Stimulated activated CD4-positive, alpha-beta T cell treated with anti-CD3 and anti-CD28 coated beads, Interleukin-1b, Interleukin-23, amount 100 ng/mL, for 48 hours (primary cell): ENCODE measurements at regions not wholly inside any gene's neighbourhood (a gene's known extent, or its start where the extent isn't known, plus 50 kb on each side); places are given as distances from the start of the nearest gene placed in this dataset.
A peak's percentile ranks its signal among the peaks of the same experiment; 100 is the strongest.

ENCODE experiments used
- DNase-seq: peaks from one replicate; pipeline ENCODE4 v3.0.0-alpha.2; 2020

GRCh38 chr13:79081942-79082341 is 324.1 kb downstream of the RBM26 start:
- DNase-seq, result no peak

- DNase-seq, result no peak
Observed at GRCh38 chr13:79079351-79079839, 326.7 kb downstream of the RBM26 start.

DNA sequence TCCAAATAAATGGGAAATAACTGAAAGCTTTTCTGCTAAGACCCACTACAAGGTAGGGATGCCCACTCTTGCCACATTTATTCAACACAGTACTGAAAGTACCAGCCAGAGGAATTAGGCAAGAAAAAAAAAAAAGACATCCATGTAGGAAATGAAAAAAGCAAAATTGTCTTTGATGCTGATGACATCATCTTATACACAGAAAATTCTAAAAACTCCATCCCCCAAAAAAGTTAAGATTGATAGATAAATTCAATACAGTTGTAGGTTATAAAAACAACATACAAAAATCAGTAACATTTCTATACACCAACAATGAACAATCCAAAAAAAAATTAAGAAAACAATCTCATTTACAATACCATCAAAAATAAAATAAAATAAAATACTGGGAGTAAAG is 330.4 kb downstream of the RBM26 start:
- DNase-seq, result no peak

DNA sequence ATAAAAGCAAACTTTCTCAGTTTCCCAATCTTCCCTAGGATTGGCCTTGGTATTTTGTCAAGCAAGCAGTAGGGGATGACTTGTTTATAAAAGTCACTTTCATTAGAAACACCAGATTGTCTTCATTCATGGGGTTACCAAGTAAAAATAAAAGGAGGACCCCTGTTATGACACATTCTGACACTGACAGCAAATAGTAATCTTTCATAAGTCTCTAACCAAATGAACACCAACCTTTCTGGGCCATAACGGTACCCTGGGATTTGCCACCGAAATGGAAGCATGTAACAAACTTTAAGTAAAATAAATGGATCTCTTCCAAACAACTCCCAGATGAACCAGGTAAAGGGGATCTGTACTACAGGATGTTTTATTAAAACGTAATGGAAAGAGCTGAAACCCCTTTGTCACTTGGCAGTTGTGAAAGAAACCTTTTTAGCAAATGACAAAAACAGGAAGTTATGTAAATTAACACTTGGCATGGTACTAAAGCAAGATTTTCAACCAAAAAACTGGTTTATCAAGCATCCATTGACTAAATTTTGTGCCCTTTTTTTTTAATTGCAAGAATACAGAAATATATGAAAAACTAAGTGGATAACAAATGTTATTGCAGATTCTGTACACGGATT is 335.6 kb downstream of the RBM26 start:
- DNase-seq, result no peak

- DNase-seq, result no peak
Observed at GRCh38 chr13:79062291-79062690, 343.8 kb downstream of the RBM26 start.

DNA sequence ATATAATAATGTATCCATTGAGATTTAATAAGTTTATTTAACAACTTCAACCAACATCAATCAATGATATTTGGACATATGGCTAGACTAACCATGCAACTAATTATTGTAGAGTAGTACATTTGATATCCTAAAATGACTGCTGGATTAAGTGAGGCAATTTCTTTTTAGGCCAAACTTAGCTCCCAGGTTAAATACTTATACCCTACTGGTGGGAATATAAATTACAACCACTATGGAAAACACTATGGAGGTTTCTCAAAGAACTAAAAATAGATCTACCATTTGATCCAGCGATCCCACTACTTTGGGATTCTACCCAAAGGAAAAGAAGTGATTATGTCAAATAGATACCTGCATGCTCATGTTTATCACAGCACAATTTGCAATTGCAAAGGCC is 345.8 kb downstream of the RBM26 start:
- DNase-seq, result no peak

DNA sequence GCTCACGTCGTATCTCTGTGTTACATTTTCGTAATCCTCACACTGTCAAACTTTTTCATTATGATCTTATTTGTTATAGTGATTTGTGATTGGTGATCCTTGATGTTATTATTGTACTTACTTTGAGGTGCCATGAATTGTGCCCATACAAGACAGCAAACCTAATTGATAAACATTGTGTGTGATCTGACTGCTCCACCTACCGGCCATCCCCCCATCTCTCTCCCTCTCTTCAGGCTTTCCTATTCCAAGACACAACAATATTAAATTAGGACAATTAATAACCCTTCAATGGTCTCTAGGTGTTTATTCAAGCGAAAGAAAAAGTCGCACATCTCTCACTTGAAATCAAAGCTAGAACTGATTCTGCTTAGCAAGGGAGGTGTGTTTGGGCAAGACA is 349.3 kb downstream of the RBM26 start:
- no peak for DNase-seq

GRCh38 chr13:79051472-79051871 is 354.6 kb downstream of the RBM26 start:
- DNase-seq, result no peak

DNA sequence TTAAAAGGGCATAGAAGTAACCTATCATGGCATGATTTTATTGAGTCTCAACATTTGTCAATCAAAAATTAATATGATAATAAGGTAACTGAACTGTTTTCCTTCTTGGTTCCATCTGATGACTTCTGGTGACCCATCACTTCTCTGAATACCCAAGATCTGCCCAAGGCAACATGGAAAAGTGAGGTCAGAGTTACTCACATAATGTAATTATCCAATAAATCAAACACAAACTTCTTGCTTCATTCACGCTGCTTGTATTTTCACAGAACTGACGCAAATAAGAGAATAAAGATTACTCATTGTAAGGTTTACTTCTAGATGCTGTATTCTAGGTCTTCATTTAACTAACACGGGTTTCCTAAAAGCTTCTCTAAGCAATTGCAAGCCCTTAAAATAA is 361.6 kb downstream of the RBM26 start:
- no peak for DNase-seq

- DNase-seq, result no peak
Observed at GRCh38 chr13:79043208-79043607, 362.8 kb downstream of the RBM26 start.

DNA sequence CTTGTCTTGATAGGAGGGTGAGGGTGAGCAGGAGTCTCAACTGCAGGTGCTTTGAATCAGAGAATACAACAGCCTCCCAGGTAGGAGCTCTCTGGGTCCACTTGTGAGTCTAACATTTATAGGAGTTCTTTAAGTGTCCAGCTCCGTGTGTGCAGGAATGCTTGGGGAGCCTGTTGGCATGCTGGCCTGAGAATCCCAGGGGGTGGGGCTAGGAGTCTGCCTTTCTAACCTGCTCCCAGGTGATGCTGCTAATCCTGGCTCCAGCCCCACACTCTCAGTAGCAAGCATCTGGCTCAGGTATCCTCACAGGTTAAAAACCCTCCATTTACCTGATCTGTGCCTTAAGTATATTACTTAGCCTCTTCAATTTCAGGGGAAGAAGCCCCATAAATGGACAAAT is 368.9 kb downstream of the RBM26 start:
- DNase-seq, result no peak

DNA sequence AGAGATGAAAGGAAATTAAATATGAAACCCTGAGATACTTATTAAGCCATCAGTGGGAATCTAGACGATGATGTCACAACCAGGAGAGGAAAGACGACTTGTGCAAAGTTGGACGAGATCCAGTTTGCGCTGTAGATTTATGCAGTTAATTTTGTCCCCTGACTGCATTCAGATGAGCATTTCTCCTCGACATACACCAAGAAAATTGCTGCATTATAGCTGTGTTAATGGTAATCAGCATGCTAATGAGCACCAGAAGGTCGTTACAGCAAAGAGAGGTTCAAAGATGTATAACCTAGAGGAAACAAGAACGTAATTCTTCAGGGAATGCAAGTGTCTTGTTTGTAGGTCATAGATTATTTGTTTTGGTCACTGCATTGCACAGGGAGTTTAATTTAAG is 371.7 kb downstream of the RBM26 start:
- no peak for DNase-seq

DNA sequence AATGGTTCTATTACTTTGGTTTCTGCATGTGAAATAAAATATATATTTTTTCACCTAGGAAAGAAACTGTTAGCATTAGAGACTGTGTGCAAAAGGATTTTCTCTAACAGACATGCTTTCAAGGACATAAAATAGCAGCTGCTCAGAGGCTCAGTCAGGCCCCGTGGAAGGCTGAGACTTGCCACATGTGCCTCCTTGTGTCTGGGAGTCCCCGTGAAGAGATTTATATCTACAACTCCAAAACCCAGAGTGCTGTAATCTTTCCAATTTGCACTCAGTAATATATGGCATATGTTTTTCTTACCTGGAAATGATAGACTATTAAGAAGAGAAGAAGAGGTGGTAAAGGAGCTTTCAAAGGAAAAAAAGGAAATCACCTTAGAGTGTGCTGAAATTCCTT is 371.6 kb upstream of the OBI1 start:
- DNase-seq, result no peak

DNA sequence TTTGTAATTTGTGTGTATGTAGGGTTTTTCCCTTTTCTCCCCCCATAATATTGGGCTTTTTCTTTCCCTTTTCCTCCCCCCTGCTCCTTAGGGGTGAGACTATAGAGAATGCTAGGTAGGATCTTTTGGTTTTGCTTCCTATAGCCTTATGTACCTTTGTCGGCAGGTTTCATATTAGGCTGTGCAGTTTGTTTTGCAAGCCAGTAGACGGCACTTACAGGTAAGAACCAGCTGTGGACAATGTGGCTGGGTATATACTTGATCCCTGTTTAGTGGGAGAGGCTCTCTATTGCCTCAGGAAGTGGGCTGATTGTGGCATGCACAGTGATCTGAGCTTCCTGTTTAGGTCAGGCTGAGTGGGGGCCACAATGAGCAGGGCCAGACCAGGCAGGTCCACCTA is 359.2 kb upstream of the OBI1 start:
- no peak for DNase-seq

DNA sequence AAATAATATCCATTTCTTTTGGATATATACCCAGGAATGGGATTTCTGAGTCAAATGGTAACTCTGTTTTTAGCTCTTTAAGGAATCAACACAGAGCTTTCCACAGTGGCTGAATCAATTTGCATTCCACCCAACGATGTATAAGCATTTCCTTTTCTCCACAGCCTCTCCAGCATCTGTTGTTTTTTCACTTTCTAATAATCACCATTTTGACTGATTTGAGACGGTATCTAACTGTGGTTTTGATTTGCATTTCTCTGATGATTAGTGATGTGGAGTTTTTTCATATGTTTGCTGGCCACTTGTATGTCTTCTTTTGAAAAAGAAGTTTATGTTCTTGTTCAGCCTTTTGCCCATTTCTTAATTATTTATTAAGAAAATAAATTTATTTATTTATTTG is 352.2 kb upstream of the OBI1 start:
- no peak for DNase-seq

DNA sequence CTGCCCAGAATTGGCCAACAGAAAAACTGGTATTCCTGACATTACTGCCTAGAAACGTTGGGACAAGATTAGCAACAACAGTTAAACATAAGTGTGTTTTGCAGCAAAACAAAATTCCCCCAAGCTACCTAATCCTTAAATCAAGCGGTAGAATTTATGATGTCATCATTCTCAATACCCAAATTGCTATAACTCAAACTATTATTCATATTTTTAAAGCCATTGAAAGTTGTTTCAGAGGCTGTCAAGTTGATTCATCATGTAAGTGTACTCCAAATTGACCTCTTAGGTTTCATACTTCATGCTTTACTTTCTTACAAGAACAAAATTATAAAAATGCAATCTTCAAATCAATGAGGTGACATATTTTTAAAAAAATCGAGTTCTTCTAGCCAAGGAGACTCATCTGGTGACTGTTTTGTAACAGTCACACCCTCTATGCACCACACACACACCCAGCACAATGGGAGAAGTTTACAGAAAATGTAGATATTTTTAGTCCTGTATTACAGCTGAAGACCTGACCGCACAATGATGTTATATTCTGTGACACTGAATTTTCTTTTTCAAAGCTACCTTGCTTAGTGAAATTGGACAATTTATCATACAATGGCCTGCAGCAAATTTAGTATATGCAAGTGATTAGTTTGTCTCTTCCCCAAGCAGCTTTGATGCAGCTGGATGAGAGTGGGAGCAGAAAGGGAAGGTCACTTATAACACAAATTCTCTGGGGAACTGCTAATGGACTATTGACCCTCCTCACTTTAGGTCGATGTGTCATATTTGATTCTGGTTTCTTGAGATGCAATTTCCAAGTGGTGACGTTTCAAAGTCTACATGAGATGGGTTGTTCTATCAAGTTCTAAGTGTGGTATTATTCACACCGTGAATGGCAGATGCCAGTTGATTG is 345.3 kb upstream of the OBI1 start:
- no peak for DNase-seq

- DNase-seq, result no peak
Observed at GRCh38 chr13:78999494-78999893, 340.5 kb upstream of the OBI1 start.

GRCh38 chr13:78998630-78999315 is 339.8 kb upstream of the OBI1 start:
- DNase-seq, result no peak

DNA sequence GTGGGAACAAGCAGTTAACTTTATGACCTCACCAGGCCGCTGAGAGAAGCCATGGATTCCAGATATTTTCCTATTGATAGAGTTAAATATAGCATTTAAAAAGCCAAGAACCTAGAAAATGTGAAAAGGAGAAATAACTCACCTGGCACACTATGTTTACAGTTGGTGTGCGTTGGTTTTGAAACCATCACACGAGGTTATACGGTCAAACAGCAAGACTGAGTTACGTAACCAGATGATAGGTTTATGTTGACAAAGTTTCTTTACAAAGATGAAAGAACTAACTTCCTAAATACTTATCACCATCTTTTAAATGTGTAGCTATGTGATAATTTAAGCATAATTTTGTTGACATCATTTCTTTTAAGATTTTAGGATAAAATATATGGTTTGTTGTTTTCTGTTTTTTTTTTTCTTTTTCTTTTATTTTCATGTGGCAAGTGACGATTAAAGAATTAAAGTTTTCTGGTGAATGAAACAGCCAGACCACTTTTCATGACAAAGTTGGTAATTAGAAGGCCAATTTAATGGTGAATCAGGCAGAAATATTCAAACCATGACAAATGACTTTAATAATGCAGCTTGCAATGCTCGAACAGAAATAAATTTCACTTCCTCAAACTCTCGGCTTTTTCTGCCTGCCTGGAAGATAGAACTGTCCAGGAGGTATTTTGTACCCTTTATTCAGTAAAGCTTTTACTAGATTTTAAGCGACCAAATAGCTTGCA is 339.1 kb upstream of the OBI1 start:
- DNase-seq, result no peak

DNA sequence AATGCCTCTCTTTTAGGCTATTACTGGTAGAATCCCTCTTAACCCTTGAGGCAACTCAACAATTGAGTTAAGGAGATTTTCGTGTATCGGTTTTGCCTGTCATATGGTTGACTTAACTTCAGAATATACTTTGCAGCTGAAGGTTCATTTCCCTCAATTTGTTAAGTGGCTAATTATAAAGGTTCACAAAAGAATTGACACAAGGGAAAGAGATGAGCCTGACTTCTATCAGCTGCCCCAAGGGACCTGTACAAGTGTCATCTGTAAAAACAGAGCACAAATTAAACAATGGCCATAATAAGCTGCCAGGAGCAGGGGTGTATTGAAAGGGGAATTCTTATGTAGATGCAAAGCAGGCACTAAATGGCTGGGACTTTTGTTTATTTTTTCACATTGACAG is 334.8 kb upstream of the OBI1 start:
- DNase-seq, result no peak

DNA sequence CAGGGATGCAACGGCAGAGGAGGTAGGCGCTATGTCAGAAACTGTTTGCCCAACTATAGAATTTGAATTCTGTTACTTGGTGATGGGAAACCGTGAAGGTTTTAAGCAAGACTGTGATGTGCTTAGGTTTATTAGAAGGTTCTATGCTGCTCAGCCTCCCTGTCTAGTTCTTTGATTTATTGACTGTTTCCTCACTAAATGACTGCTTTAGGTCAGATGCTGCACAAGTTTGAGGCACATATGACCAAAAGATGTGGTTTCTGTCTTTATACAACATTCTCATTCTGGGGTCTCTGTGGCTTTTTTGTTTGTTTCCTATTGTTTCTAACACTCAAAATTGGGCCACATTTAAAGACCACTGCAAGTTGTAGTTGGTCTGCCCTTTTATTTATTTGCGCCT is 323.0 kb upstream of the OBI1 start:
- no peak for DNase-seq

GRCh38 chr13:78979349-78979748 is 320.4 kb upstream of the OBI1 start:
- DNase-seq, result no peak

DNA sequence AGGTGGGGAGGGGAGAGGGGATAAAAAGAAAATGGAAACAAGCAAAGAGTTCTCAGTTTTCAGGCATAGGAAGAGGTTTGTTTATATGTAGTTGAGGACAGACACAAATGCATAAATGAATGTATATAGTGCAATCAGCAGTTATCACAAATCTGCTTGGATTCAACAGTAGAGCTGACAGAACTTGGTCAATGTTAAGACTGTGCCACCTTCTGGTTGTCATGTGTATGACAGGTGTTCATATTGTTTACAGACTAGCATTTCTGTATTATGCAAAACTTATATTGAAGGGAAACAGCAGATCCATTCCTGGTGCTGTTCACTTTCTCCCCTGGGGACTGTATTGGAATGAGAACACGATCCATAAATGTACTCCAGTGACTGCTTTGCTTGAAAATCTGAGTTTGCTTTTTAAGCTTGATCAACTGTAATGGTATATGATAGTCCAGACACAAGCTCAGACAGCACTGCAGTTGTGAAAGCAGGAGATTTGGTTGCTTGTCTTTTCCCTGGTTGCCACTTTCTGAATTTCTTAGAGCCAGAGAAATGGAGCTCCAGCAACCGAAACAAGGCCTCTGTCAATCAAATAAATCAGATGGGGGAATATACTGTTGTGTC is 319.5 kb upstream of the OBI1 start:
- DNase-seq, result peak; percentile 1
